ENCODE measurements at regions not wholly inside any gene's neighbourhood (a gene's known extent, or its start where the extent isn't known, plus 50 kb on each side); places are given as distances from the start of the nearest gene placed in this dataset.
A peak's percentile ranks its signal among the peaks of the same experiment; 100 is the strongest.
"Not testable (repeated sequence)": the region's sequence is repeated elsewhere in the genome, so short reads cannot be mapped to it uniquely, and the experiment has no call there.

GRCh38 chr12:9389796-9390195 is 181.6 kb upstream of the PZP start:
- ATAC-seq = no peak
- intact Hi-C loops (cut with DNase I, micrococcal nuclease) = no loop called here
- DNase-seq = no peak

- DNase-seq = no peak
- intact Hi-C loops (cut with DNase I, micrococcal nuclease) = no loop called here
- no peak for ATAC-seq
These were observed 180.2 kb upstream of the PZP start for GRCh38 chr12:9388379-9388778.

DNA sequence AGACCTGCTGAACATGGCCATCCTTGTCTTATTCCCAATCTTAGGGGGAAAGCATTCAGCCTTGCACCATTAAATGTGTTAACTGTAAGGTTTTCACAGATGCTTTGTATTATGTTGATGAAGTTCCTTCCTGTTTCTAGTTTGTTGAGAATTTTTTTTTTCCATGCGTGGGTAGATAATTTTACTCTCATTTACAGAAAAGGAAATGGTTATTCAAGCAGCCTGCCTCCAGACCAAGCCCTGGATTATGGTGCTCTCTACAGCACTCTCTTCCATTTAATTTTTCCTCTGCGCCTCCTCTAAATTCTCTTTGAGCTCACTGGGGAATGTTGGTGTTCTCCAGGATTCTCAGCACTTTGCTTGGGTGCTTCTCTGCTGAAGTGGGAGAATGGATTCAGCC is 179.3 kb upstream of the PZP start:
- DNase-seq = no peak
- intact Hi-C loops (cut with DNase I, micrococcal nuclease) = no loop called here
- no peak for ATAC-seq

GRCh38 chr12:9383585-9383984 is 175.4 kb upstream of the PZP start:
- DNase-seq (no peak), ATAC-seq (no peak)
- intact Hi-C loops (cut with DNase I, micrococcal nuclease) = no loop called here

DNA sequence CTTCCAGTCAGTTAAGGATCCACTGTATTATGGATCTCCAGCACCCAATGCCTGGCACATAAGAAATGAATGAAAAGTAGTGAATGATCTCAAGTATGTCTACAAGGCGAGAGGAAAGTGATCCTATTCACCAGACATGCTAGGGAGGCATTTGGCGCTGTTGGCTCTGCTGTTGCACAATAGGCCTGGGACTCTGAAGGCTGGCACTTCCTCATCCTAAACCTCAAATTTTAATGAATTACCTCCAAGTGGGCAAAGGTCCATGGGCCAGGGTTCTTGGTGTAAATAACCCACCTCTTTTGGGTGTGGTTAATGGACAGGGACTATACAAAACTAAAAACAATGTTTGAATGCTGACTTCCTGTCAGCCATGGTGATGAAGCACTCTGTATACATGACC is 173.4 kb upstream of the PZP start:
- intact Hi-C loops (cut with DNase I, micrococcal nuclease) = no loop called here
- DNase-seq (no peak), ATAC-seq (peak; percentile 24)

- DNase-seq = no peak
- no peak for ATAC-seq
- intact Hi-C loops (cut with DNase I, micrococcal nuclease) = no loop called here
These were observed 172.5 kb upstream of the PZP start for GRCh38 chr12:9380650-9381049.

GRCh38 chr12:9379023-9379742 is 171.0 kb upstream of the PZP start:
- intact Hi-C loops (cut with DNase I, micrococcal nuclease) = no loop called here
- no peak for ATAC-seq
- no peak for DNase-seq

GRCh38 chr12:9378430-9378835 is 170.2 kb upstream of the PZP start:
- intact Hi-C loops (cut with DNase I, micrococcal nuclease) = no loop called here
- ATAC-seq (peak; percentile 82), DNase-seq (peak in 1 of 2 donors; percentile 19)

GRCh38 chr12:9372202-9372601 is 164.0 kb upstream of the PZP start:
- ATAC-seq = peak; percentile 61
- DNase-seq = no peak
- intact Hi-C loops (cut with DNase I, micrococcal nuclease) = no loop called here

DNA sequence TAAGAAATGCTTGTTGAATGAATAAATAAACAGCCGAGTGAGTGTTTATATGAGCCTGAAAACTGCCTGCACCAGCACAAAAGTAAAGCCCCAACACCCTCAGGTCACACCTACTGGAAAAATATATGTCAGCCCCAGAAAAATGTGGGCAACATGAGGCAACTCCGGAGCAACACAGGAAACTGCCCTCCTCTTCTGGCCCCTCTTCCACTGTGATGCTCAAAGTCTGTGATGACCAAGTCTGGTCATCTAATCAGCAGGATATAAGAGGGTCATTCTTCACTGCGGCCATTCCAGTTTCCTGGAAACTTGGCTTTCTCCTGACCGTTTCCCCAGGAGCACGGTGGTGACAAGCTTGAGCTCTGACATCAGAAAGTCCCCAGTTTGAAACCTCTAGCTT is 159.6 kb upstream of the PZP start:
- intact Hi-C loops (cut with DNase I, micrococcal nuclease) = no loop called here
- ATAC-seq (no peak), DNase-seq (no peak)

DNA sequence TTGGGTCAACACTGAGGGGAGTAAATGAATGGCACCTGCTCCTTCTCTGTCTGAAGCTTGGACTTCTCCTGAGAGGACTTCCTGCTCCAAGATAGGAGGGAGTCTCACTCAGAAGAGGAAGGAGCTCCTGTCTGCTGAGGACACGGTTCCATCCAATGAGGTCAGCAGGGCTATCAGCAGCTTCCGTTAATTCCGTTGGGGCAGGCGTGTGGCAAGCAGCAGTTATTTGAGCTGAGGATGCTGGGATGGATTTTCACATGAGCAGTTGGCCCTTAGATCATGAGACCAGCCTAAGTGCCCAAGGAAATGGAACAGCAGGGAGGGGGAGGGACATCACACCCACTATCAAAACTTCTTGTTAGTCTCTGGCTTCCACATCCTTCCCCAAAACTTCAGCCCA is 159.0 kb upstream of the PZP start:
- intact Hi-C loops (cut with DNase I, micrococcal nuclease) = no loop called here
- no peak for DNase-seq
- ATAC-seq = no peak

- DNase-seq (no peak), ATAC-seq (no peak)
- intact Hi-C loops (cut with DNase I, micrococcal nuclease) = no loop called here
These were observed 157.1 kb upstream of the PZP start for GRCh38 chr12:9365296-9365695.

- no peak for ATAC-seq
These were observed 156.3 kb upstream of the PZP start for GRCh38 chr12:9364224-9365176.

DNA sequence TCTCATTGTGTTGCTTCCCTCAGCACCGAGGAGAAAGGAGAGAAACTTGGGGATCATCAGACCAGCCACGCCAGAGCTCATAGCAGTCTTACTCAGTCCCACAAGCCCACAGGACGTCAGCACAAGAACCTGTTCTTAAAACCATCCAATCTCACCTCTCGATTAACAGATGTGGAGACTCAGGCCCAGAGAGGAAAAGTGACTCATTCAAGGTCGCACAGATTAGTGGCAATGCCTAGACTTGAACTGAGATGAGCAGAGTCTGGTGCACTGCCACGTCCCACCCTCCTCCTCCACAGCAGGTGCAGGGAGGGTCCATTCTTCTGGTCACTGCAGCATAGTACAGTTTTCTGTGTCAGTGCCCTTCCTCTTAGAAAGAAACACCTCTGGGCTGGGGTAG is 154.9 kb upstream of the PZP start:
- DNase-seq (no peak), ATAC-seq (no peak)
- intact Hi-C loops (cut with DNase I, micrococcal nuclease) = no loop called here

More at GRCh38 chr12:9364224-9365176, 156.3 kb upstream of the PZP start:
- no peak for DNase-seq
- intact Hi-C loops (cut with DNase I, micrococcal nuclease) = no loop called here

DNA sequence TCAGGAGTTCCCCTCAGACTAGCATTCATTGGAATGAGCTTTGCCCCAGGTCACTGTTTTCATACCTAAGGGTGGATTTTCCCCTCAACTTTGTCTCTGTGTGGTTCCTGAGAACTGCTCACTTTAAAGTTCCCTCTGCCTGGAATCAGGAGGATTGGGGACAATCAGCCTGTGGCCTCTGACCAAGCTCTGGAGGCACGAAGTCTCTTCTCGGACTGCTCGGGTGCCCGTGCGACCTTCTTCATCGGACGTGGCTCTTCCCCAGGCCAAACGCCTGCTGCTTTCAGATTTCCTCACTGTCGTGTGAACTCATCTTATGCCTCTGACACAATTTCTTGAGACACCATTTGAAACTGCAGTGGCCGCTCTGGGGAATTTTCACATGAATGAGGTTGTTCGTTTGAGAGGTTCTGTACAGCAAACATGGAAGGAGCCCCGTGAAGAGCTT is 153.7 kb upstream of the PZP start:
- intact Hi-C loops (cut with DNase I, micrococcal nuclease) = no loop called here
- ATAC-seq (no peak), DNase-seq (no peak)

GRCh38 chr12:9354009-9354754 is 146.0 kb upstream of the PZP start:
- intact Hi-C loops (cut with DNase I, micrococcal nuclease); DNase-seq; ATAC-seq: not testable (repeated sequence)

GRCh38 chr12:9351136-9351535 is 142.9 kb upstream of the PZP start:
- ATAC-seq = no peak
- DNase-seq = no peak
- intact Hi-C loops (cut with DNase I, micrococcal nuclease) = no loop called here

DNA sequence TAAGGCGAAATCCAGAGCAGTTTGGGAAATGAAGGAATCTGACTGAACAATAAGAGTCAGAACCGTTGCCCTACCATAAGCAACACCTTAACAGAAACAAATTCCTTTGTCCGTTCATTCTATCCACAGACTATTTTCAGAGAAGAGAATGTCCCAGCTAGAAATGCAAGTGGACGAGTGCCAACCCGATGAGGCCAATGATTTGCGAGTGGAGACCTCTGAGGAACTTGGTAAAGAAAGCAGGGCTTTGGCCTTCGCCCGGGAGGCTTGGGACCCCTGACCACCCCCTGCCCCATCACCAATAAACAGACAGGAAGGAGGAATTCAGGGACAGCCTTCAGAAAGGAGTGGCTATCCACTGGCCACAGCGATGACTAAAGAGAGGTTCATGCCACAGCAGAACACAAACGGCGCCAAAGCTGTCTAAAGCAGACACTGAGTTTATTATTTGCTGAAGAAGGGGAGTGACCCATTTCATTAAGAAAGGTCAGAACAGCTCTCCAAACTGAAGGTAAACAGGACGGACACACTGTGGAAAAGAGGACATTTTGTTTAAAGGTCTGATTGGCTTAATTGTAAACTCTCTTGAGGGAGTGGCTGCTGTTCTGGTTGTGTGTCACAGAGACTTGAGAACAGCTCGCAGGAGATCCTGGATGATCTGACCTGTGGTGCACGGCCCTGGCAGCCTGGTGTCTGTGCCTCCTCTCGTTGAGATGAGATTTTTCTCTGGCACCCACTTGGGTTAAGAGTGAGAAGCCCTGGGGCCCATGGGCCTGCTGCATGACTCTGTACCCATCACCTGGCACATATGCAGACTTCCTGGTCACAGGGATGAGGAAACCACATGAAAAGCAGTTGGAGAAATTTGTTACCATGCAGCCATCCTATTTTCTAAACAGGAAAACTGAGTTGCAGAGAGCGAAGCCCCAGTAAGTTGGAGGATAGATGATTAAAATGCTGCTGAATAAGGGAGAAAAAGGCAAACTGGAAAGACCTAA is 142.0 kb upstream of the PZP start:
- ATAC-seq (no peak), DNase-seq (no peak)
- intact Hi-C loops (cut with DNase I, micrococcal nuclease) = no loop called here

Data from left colon (tissue), 2 donors.